ENCODE measurements at regions not wholly inside any gene's neighbourhood (a gene's known extent, or its start where the extent isn't known, plus 50 kb on each side); places are given as distances from the start of the nearest gene placed in this dataset.

DNA sequence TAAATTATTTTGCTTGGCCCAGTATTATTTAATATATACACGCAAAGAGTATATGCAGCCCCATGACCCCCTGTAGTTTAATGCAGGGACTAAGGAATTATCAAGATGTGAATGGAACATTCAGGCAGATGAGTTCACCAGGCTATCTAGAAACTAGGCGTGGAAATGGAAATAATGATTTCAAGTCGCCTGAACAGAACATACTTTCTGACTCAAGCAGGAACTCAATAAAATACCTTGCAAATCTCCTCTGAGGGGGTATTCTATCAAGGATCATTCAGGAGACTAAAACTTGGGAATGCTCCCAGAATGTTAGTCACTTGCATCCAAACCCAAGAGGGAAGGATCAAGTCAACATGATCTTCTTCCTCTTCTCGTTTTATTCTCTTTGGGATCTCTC is 59.6 kb upstream of the RASSF6 start:
- Histone ChIP-seq H3K9ac (ENCODE audit: low read length) (peak overlapping the region; percentile 90), H3K9me2 (replicated peaks; ENCODE audit: low read length) (no peaks in the 10 kb centered on the region), H3K4me3 (ENCODE audit: low read length) (no peak overlapping the region), H3K36me3 (ENCODE audit: low read depth, low read length) (no peaks in the 10 kb centered on the region), H3K27ac (ENCODE audit: low read length) (peak overlapping the region; percentile 96), H2AFZ (ENCODE audit: low read length) (no peak overlapping the region), H3K27me3 (ENCODE audit: low read length) (no peaks in the 10 kb centered on the region), H3K9me3 (ENCODE audit: low read length) (no peaks in the 10 kb centered on the region), H3K79me2 (ENCODE audit: low read length) (no peaks in the 10 kb centered on the region), H3K4me2 (ENCODE audit: low read length) (peak overlapping the region; percentile 44), H3K4me1 (ENCODE audit: insufficient read depth, low read length) (peaks cover 89% of the 10 kb centered on the region), H4K20me1 (ENCODE audit: low read length) (no peaks in the 10 kb centered on the region), H3F3A (ENCODE audit: low read length, unreplicated experiment) (peaks cover 60% of the 10 kb centered on the region)
- CTCF ChIA-PET, result interaction anchor here (1.1 kb wide), 1 partner anchor 185 kb away, joined by 3 read pairs; no protein-coding TSS in a partner anchor
- ATAC-seq (peak; percentile 27), DNase-seq (peak; percentile 99)
- POLR2A ChIA-PET (ENCODE audit: unreplicated experiment), result interaction anchor here (0.6 to 0.8 kb wide), 2 partner anchors 25 to 188 kb away, joined by 3 to 8 read pairs; no protein-coding TSS in a partner anchor
- no TSS peak for BruUV-seq (replicated peaks)
- no peak for TF ChIP-seq EZH2 (IDR thresholded peaks at IDR 0.05; ENCODE audit: low read length, unreplicated experiment)
- intact Hi-C loops (cut with micrococcal nuclease), result loop anchor here (5.0 kb wide), 4 partner anchors 242 to 417 kb away; partner anchors contain the start of genes CXCL2 and CXCL3

DNA sequence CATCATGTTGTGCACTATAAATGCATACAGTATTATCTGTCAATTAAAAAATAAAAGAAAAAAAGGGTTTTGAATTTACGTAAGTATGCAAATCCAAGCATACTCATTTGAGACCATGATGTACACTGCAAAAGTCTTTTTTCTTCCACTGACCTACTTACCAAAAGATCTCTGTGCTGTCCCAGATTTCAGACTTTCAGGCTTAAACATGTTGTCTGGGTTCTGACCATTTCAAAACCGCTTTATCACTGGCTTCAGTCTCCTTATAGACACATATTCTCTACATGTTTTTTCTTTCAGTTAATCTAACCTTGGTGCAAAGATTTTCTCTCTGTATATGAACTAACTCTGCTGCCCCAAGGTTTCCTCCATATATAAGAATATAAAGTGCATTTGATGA is 58.6 kb upstream of the CXCL8 start:
- Histone ChIP-seq H3F3A (ENCODE audit: low read length, unreplicated experiment) (peaks cover 48% of the 10 kb centered on the region), H3K27me3 (ENCODE audit: low read length) (no peaks in the 10 kb centered on the region), H3K27ac (ENCODE audit: low read length) (peak overlapping the region; percentile 96), H3K9me3 (ENCODE audit: low read length) (no peaks in the 10 kb centered on the region), H3K9ac (ENCODE audit: low read length) (peak overlapping the region; percentile 90), H3K4me3 (ENCODE audit: low read length) (no peak overlapping the region), H4K20me1 (ENCODE audit: low read length) (no peaks in the 10 kb centered on the region), H3K36me3 (ENCODE audit: low read depth, low read length) (no peaks in the 10 kb centered on the region), H3K9me2 (replicated peaks; ENCODE audit: low read length) (no peaks in the 10 kb centered on the region), H3K79me2 (ENCODE audit: low read length) (no peaks in the 10 kb centered on the region), H3K4me1 (ENCODE audit: insufficient read depth, low read length) (peaks cover 80% of the 10 kb centered on the region), H3K4me2 (ENCODE audit: low read length) (peak overlapping the region; percentile 54), H2AFZ (ENCODE audit: low read length) (no peak overlapping the region)
- CTCF ChIA-PET, result no interaction called here
- POLR2A ChIA-PET (ENCODE audit: unreplicated experiment), result no interaction called here
- intact Hi-C loops (cut with micrococcal nuclease), result loop anchor here (2.0 to 5.0 kb wide), 4 partner anchors 163 to 416 kb away; partner anchors contain the start of genes CXCL2 and CXCL3
- TF ChIP-seq CTCF (conservative IDR thresholded peaks at IDR 0.05; ENCODE audit: low read depth, low read length), result no peak
- no peak for TF ChIP-seq EZH2phosphoT487 (IDR thresholded peaks at IDR 0.05; ENCODE audit: borderline replicate concordance, low read length)
- TF ChIP-seq EZH2 (IDR thresholded peaks at IDR 0.05; ENCODE audit: low read length, unreplicated experiment), result no peak
- no TSS peak for BruUV-seq (replicated peaks)
- ATAC-seq, result no peak
- no peak for DNase-seq

- no TSS peak for BruUV-seq (replicated peaks)
- ChIA-PET POLR2A (ENCODE audit: unreplicated experiment) (interaction anchor here (0.6 to 1.3 kb wide), 11 partner anchors 13 to 435 kb away, joined by 3 to 10 read pairs (median 3); partner anchors contain the start of gene CXCL3), CTCF (interaction anchor here (0.6 to 1.5 kb wide), 3 partner anchors 43 to 182 kb away, joined by 3 to 8 read pairs (median 7); no protein-coding TSS in a partner anchor)
- DNase-seq (peak; percentile 50), ATAC-seq (no peak)
- Histone ChIP-seq H3K36me3 (ENCODE audit: low read depth, low read length) (no peaks in the 10 kb centered on the region), H2AFZ (ENCODE audit: low read length) (no peak overlapping the region), H3K9ac (ENCODE audit: low read length) (peak overlapping the region; percentile 90), H3K27ac (ENCODE audit: low read length) (peak overlapping the region; percentile 96), H3K4me1 (ENCODE audit: insufficient read depth, low read length) (peaks cover 76% of the 10 kb centered on the region), H3K9me2 (replicated peaks; ENCODE audit: low read length) (no peaks in the 10 kb centered on the region), H4K20me1 (ENCODE audit: low read length) (no peaks in the 10 kb centered on the region), H3F3A (ENCODE audit: low read length, unreplicated experiment) (peaks cover 45% of the 10 kb centered on the region), H3K27me3 (ENCODE audit: low read length) (no peaks in the 10 kb centered on the region), H3K4me2 (ENCODE audit: low read length) (peak overlapping the region; percentile 54), H3K79me2 (ENCODE audit: low read length) (no peaks in the 10 kb centered on the region), H3K4me3 (ENCODE audit: low read length) (no peak overlapping the region), H3K9me3 (ENCODE audit: low read length) (no peaks in the 10 kb centered on the region)
- TF ChIP-seq EZH2phosphoT487 (IDR thresholded peaks at IDR 0.05; ENCODE audit: borderline replicate concordance, low read length), result no peak
- no peak for TF ChIP-seq CTCF (conservative IDR thresholded peaks at IDR 0.05; ENCODE audit: low read depth, low read length)
- TF ChIP-seq EZH2 (IDR thresholded peaks at IDR 0.05; ENCODE audit: low read length, unreplicated experiment), result no peak
- intact Hi-C loops (cut with micrococcal nuclease), result loop anchor here (2.0 to 5.0 kb wide), 4 partner anchors 162 to 415 kb away; partner anchors contain the start of genes CXCL2 and CXCL3
Observed at GRCh38 chr4:73682508-73682907, 57.9 kb upstream of the CXCL8 start.

Data from PC-3 (cell line).